ENCODE measurements at regions not wholly inside any gene's neighbourhood (a gene's known extent, or its start where the extent isn't known, plus 50 kb on each side); places are given as distances from the start of the nearest gene placed in this dataset.

- no peak for DNase-seq (ENCODE audit: low read depth)
Observed at GRCh38 chr20:4095639-4096038, 53.0 kb upstream of the SMOX start.

GRCh38 chr20:4091490-4092479 lies 56.8 kb upstream of the SMOX start:
- peak; percentile 66 for DNase-seq (ENCODE audit: low read depth)

GRCh38 chr20:4090756-4091489 lies 57.7 kb upstream of the SMOX start:
- peak; percentile 69 for DNase-seq (ENCODE audit: low read depth)

GRCh38 chr20:4089756-4090487 lies 58.7 kb upstream of the SMOX start:
- DNase-seq (ENCODE audit: low read depth), result no peak

GRCh38 chr20:4088766-4089165 lies 59.9 kb upstream of the SMOX start:
- no peak for DNase-seq (ENCODE audit: low read depth)

- DNase-seq (ENCODE audit: low read depth), result no peak
Observed at GRCh38 chr20:4087923-4088322, 60.7 kb upstream of the SMOX start.

GRCh38 chr20:4086771-4087687 lies 61.6 kb upstream of the SMOX start:
- DNase-seq (ENCODE audit: low read depth), result no peak

GRCh38 chr20:4084721-4085120 lies 63.9 kb upstream of the SMOX start:
- no peak for DNase-seq (ENCODE audit: low read depth)

- DNase-seq (ENCODE audit: low read depth), result no peak
Observed at GRCh38 chr20:4084096-4084495, 64.5 kb upstream of the SMOX start.

GRCh38 chr20:4083098-4083865 lies 65.3 kb upstream of the SMOX start:
- no peak for DNase-seq (ENCODE audit: low read depth)

GRCh38 chr20:4082406-4083097 lies 66.1 kb upstream of the SMOX start:
- peak; percentile 88 for DNase-seq (ENCODE audit: low read depth)

GRCh38 chr20:4081421-4081820 lies 66.1 kb upstream of the RNF24 start:
- no peak for DNase-seq (ENCODE audit: low read depth)

GRCh38 chr20:4076671-4077070 lies 61.3 kb upstream of the RNF24 start:
- peak; percentile 87 for DNase-seq (ENCODE audit: low read depth)

- no peak for DNase-seq (ENCODE audit: low read depth)
Observed at GRCh38 chr20:4076033-4076432, 60.7 kb upstream of the RNF24 start.

GRCh38 chr20:4074877-4075455 lies 59.6 kb upstream of the RNF24 start:
- no peak for DNase-seq (ENCODE audit: low read depth)

- no peak for DNase-seq (ENCODE audit: low read depth)
Observed at GRCh38 chr20:4073852-4074741, 58.7 kb upstream of the RNF24 start.

- DNase-seq (ENCODE audit: low read depth), result no peak
Observed at GRCh38 chr20:4071178-4071693, 55.9 kb upstream of the RNF24 start.
